Kidney glomerular epithelial cell (primary cell): ENCODE measurements at regions not wholly inside any gene's neighbourhood (a gene's known extent, or its start where the extent isn't known, plus 50 kb on each side); places are given as distances from the start of the nearest gene placed in this dataset.
"Not testable (repeated sequence)": the region's sequence is repeated elsewhere in the genome, so short reads cannot be mapped to it uniquely, and the experiment has no call there.

Source experiments
- DNase-seq: peaks from one replicate; lab custom pipeline; 2025; lab: John Stamatoyannopoulos, UW

GRCh38 chr4:147102596-147102995, 156.9 kb upstream of the TTC29 start:
- DNase-seq, result no peak

- DNase-seq, result peak; percentile 92
These were observed 157.8 kb upstream of the TTC29 start for GRCh38 chr4:147103403-147103946.

- DNase-seq, result no peak
These were observed 159.1 kb upstream of the TTC29 start for GRCh38 chr4:147104768-147105167.

- no peak for DNase-seq
These were observed 162.7 kb upstream of the TTC29 start for GRCh38 chr4:147108409-147108808.

- no peak for DNase-seq
These were observed 164.1 kb upstream of the TTC29 start for GRCh38 chr4:147109800-147110199.

- no peak for DNase-seq
These were observed 165.1 kb upstream of the TTC29 start for GRCh38 chr4:147110473-147111367.

- not testable (repeated sequence) for DNase-seq
These were observed 166.5 kb upstream of the TTC29 start for GRCh38 chr4:147112196-147112595.

- no peak for DNase-seq
These were observed 171.8 kb upstream of the TTC29 start for GRCh38 chr4:147117431-147117830.

- DNase-seq, result peak; percentile 10
These were observed 172.9 kb upstream of the TTC29 start for GRCh38 chr4:147118528-147118927.

GRCh38 chr4:147122685-147123084, 177.0 kb upstream of the TTC29 start:
- no peak for DNase-seq

- DNase-seq, result no peak
These were observed 177.5 kb upstream of the TTC29 start for GRCh38 chr4:147123146-147123545.

- no peak for DNase-seq
These were observed 183.1 kb upstream of the TTC29 start for GRCh38 chr4:147128787-147129186.

GRCh38 chr4:147129687-147130086, 184.0 kb upstream of the TTC29 start:
- DNase-seq, result no peak

GRCh38 chr4:147134536-147135210, 189.0 kb upstream of the TTC29 start:
- no peak for DNase-seq

GRCh38 chr4:147136310-147136709, 190.6 kb upstream of the TTC29 start:
- no peak for DNase-seq

- no peak for DNase-seq
These were observed 191.1 kb upstream of the TTC29 start for GRCh38 chr4:147136751-147137150.

- no peak for DNase-seq
These were observed 191.6 kb upstream of the TTC29 start for GRCh38 chr4:147137280-147137679.

- DNase-seq, result no peak
These were observed 192.5 kb upstream of the TTC29 start for GRCh38 chr4:147138171-147138570.

GRCh38 chr4:147139455-147140198, 194.0 kb upstream of the TTC29 start:
- no peak for DNase-seq

GRCh38 chr4:147151763-147152162, 206.1 kb upstream of the TTC29 start:
- no peak for DNase-seq

GRCh38 chr4:147157860-147158701, 212.4 kb upstream of the TTC29 start:
- peak; percentile 23 for DNase-seq
